SK-N-MC (cell line): ENCODE measurements at regions not wholly inside any gene's neighbourhood (a gene's known extent, or its start where the extent isn't known, plus 50 kb on each side); places are given as distances from the start of the nearest gene placed in this dataset.

ENCODE experiments used
- DNase-seq: peaks from one replicate; pipeline ENCODE4 v3.0.0-alpha.2; 2011; ENCODE audit warnings: low read depth, low spot score
- H3K27ac ChIP-seq: fragments of 200-600 bp; sonication (generic); 2 replicates; pipeline ENCODE4 v1.5.1; 2016; ENCODE audit warnings: mixed run types
- H3K36me3 ChIP-seq: fragments of 200-600 bp; sonication (generic); 2 replicates; pipeline ENCODE4 v1.6.1; 2017; ENCODE audit warnings: antibody characterized with exemption, low read length, mixed read lengths; ENCODE audit not compliant: insufficient read depth
- H3K4me3 ChIP-seq: fragments of 200-600 bp; sonication (generic); 2 replicates; pipeline ENCODE4 v1.5.1; 2016
- H3K9ac ChIP-seq: fragments of 200-600 bp; sonication (generic); 2 replicates; pipeline ENCODE4 v1.8.0; 2017; ENCODE audit warnings: mixed run types, mixed read lengths; ENCODE audit not compliant: insufficient read length
- H3K9me3 ChIP-seq: fragments of 200-600 bp; sonication (generic); 2 replicates; pipeline ENCODE4 v1.6.1; 2017; ENCODE audit warnings: low read depth, mild to moderate bottlenecking, antibody characterized with exemption, low read length, moderate library complexity, mixed read lengths
- EZH2 ChIP-seq: fragments of 200-600 bp; sonication (generic); IDR thresholded peaks from one replicate; pipeline ENCODE4 v1.6.1; 2017; ENCODE audit warnings: antibody characterized with exemption
- FOXP2 ChIP-seq: optimal IDR thresholded peaks from 2 replicates; pipeline ENCODE3; 2011; ENCODE audit warnings: mild to moderate bottlenecking, moderate library complexity; ENCODE audit not compliant: insufficient read depth; ENCODE audit errors: extremely low read length, control extremely low read depth
- POLR2AphosphoS5 ChIP-seq: IDR thresholded peaks from 2 replicates; pipeline ENCODE4 v1.6.1; 2012; ENCODE audit warnings: mild to moderate bottlenecking, low read depth, low read length, borderline replicate concordance

- no peaks in the 10 kb centered on the region for H3K9me3 ChIP-seq
- H3K4me3 ChIP-seq: no peak overlapping the region
- DNase-seq: no peak
- H3K27ac ChIP-seq: no peak overlapping the region
- H3K36me3 ChIP-seq: no peaks in the 10 kb centered on the region
- no peak overlapping the region for H3K9ac ChIP-seq
- TF ChIP-seq FOXP2 (no peak), EZH2 (no peak), POLR2AphosphoS5 (no peak)
Measured at GRCh38 chr12:23014749-23015148, 389.8 kb downstream of the ETNK1 start.

DNA sequence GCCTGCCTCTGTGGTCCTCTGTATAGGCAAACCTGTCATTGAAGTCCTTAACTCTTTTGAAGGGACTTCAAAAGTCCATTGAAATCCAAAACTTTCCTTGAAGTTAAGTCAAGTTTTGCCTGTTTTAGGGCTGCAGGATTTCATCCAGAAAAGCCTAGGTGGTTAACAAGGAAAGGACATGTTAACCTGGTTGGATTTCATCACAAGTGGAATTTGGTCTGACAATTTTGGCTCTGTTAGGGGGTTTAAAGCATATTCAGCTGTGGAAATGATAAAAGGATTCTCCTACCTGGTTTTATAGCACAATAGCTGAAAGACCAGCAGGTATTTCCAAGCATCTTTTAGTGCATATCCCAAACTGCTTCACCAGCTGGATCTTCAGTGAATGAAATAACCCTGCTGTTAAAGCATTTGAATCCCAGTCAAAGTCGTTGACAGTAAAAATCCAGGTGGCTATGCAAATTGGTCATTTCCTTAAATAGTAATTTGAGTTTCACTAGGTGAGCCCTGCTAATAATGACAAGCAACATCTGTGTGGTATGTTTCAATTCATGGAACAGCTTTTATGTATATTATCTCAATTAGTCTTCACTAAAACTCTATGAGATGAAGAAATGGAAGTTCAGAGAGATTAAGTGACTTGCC lies 400.5 kb downstream of the ETNK1 start:
- H3K4me3 ChIP-seq: no peak overlapping the region
- H3K27ac ChIP-seq: no peak overlapping the region
- TF ChIP-seq POLR2AphosphoS5 (no peak), EZH2 (no peak), FOXP2 (no peak)
- DNase-seq: no peak
- H3K9ac ChIP-seq: no peak overlapping the region
- no peaks in the 10 kb centered on the region for H3K9me3 ChIP-seq
- no peaks in the 10 kb centered on the region for H3K36me3 ChIP-seq

- Histone ChIP-seq H3K4me3 (no peak overlapping the region), H3K27ac (no peak overlapping the region), H3K36me3 (no peaks in the 10 kb centered on the region), H3K9ac (no peak overlapping the region), H3K9me3 (no peaks in the 10 kb centered on the region)
- no peak for TF ChIP-seq EZH2
- TF ChIP-seq POLR2AphosphoS5: no peak
- TF ChIP-seq FOXP2: no peak
- no peak for DNase-seq
Measured at GRCh38 chr12:23028158-23028802, 403.3 kb downstream of the ETNK1 start.

GRCh38 chr12:23029185-23029584 lies 404.2 kb downstream of the ETNK1 start:
- Histone ChIP-seq H3K27ac (no peak overlapping the region), H3K9ac (no peak overlapping the region), H3K36me3 (no peaks in the 10 kb centered on the region), H3K9me3 (no peaks in the 10 kb centered on the region), H3K4me3 (no peak overlapping the region)
- TF ChIP-seq EZH2 (no peak), POLR2AphosphoS5 (no peak), FOXP2 (no peak)
- DNase-seq: no peak

DNA sequence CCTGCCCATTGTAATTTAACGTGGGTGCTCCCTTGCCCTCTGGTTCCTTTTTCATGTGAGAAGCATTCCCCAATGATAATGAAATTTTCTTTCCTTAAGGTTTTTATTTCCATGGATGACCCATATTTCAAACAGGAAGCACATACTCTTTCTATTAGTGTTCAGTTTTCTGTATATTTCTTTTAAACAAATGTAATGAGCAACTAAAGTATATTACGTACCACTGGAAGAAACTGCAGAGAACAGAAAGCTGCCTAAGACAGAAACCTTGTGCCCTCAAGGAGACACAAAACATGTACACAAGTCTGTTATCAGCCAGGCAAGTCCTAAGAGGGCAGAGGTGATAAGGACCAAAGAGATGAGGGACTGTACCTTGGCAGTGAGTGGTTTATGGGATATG lies 414.9 kb downstream of the ETNK1 start:
- Histone ChIP-seq H3K9ac (no peak overlapping the region), H3K4me3 (no peak overlapping the region), H3K36me3 (no peaks in the 10 kb centered on the region), H3K27ac (no peak overlapping the region), H3K9me3 (no peaks in the 10 kb centered on the region)
- no peak for DNase-seq
- TF ChIP-seq EZH2: no peak
- no peak for TF ChIP-seq POLR2AphosphoS5
- no peak for TF ChIP-seq FOXP2

- H3K4me3 ChIP-seq: no peak overlapping the region
- no peak overlapping the region for H3K27ac ChIP-seq
- no peaks in the 10 kb centered on the region for H3K9me3 ChIP-seq
- no peak for TF ChIP-seq POLR2AphosphoS5
- no peak for TF ChIP-seq EZH2
- TF ChIP-seq FOXP2: no peak
- H3K36me3 ChIP-seq: no peaks in the 10 kb centered on the region
- DNase-seq: no peak
- no peak overlapping the region for H3K9ac ChIP-seq
Measured at GRCh38 chr12:23041774-23042173, 416.8 kb downstream of the ETNK1 start.

DNA sequence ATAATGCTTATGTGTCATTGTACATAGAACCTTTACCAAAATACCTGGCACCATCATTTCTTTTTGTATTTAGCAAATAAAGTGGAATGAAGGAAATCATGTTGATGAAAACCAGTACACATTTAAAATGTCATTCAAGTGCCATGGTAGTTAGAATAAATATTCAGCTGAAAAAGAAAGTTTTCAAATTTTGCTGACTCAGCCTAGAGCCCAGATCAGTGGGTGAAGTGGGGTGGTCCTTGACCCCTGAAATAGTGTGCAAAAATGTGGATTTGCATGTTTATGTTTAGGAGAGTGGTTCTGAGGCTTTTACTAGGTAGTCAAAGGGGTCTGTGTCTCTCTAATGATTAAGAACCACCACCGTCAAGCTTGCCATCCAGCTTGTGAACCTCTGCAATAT lies 418.7 kb downstream of the ETNK1 start:
- no peak overlapping the region for H3K27ac ChIP-seq
- no peak overlapping the region for H3K4me3 ChIP-seq
- H3K9me3 ChIP-seq: no peaks in the 10 kb centered on the region
- H3K36me3 ChIP-seq: no peaks in the 10 kb centered on the region
- H3K9ac ChIP-seq: no peak overlapping the region
- no peak for TF ChIP-seq FOXP2
- no peak for DNase-seq

DNA sequence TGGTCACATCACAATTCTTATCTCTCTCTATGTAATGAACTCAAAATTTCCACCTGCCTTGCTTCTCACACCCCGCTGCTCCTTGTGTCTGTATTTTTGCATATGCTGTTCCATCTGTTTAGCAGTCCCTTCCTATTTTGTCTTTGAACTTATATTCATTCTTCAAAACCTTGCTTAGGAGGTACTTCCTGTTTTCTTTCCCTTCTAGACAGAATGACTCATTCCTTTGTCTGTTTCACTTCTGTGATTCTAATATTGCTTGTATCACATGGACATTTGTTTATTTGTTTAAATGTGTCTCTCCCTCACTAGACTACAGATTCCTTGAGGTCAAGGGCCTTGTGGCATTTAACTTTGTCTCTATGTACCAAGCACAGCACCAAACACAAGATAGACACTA lies 424.2 kb downstream of the ETNK1 start:
- TF ChIP-seq FOXP2 (no peak), POLR2AphosphoS5 (no peak), EZH2 (no peak)
- Histone ChIP-seq H3K9me3 (no peaks in the 10 kb centered on the region), H3K4me3 (no peak overlapping the region), H3K27ac (no peak overlapping the region), H3K36me3 (no peaks in the 10 kb centered on the region), H3K9ac (no peak overlapping the region)
- DNase-seq: no peak

GRCh38 chr12:23055004-23055403 lies 430.0 kb downstream of the ETNK1 start:
- no peak overlapping the region for H3K9ac ChIP-seq
- no peaks in the 10 kb centered on the region for H3K36me3 ChIP-seq
- no peaks in the 10 kb centered on the region for H3K9me3 ChIP-seq
- H3K4me3 ChIP-seq: no peak overlapping the region
- no peak for DNase-seq
- H3K27ac ChIP-seq: no peak overlapping the region
- TF ChIP-seq FOXP2 (no peak), POLR2AphosphoS5 (no peak), EZH2 (no peak)
